NCI-H510A treated with DMSO at 0.1 percent for 48 hours (cell line): ENCODE measurements at regions not wholly inside any gene's neighbourhood (a gene's known extent, or its start where the extent isn't known, plus 50 kb on each side); places are given as distances from the start of the nearest gene placed in this dataset.

Experiments
- DNase-seq: peaks from one replicate; lab custom pipeline; 2025; lab: John Stamatoyannopoulos, UW

- DNase-seq = no peak
These were observed 189.3 kb upstream of the ARG1 start for GRCh38 chr6:131383421-131384411.

GRCh38 chr6:131387562-131388447, 185.2 kb upstream of the ARG1 start:
- no peak for DNase-seq

- no peak for DNase-seq
These were observed 182.7 kb upstream of the ARG1 start for GRCh38 chr6:131390322-131390721.

GRCh38 chr6:131391116-131391515, 181.9 kb upstream of the ARG1 start:
- DNase-seq = no peak

GRCh38 chr6:131393433-131393832, 179.6 kb upstream of the ARG1 start:
- no peak for DNase-seq

GRCh38 chr6:131394768-131395432, 178.1 kb upstream of the ARG1 start:
- no peak for DNase-seq

- DNase-seq = no peak
These were observed 174.8 kb upstream of the ARG1 start for GRCh38 chr6:131398176-131398575.

GRCh38 chr6:131399433-131399832, 173.6 kb upstream of the ARG1 start:
- no peak for DNase-seq

GRCh38 chr6:131400054-131400778, 172.8 kb upstream of the ARG1 start:
- DNase-seq = no peak

- DNase-seq = no peak
These were observed 172.1 kb upstream of the ARG1 start for GRCh38 chr6:131400779-131401496.

- DNase-seq = no peak
These were observed 164.2 kb upstream of the ARG1 start for GRCh38 chr6:131408811-131409210.

- no peak for DNase-seq
These were observed 162.2 kb upstream of the ARG1 start for GRCh38 chr6:131410785-131411184.

- DNase-seq = no peak
These were observed 159.8 kb upstream of the ARG1 start for GRCh38 chr6:131412960-131413830.

GRCh38 chr6:131413831-131414191, 159.2 kb upstream of the ARG1 start:
- no peak for DNase-seq

- no peak for DNase-seq
These were observed 158.1 kb upstream of the ARG1 start for GRCh38 chr6:131414956-131415355.

GRCh38 chr6:131418441-131418840, 154.6 kb upstream of the ARG1 start:
- DNase-seq = no peak

- no peak for DNase-seq
These were observed 153.3 kb upstream of the ARG1 start for GRCh38 chr6:131419702-131420101.

- DNase-seq = no peak
These were observed 149.0 kb upstream of the ARG1 start for GRCh38 chr6:131424016-131424415.

- DNase-seq = no peak
These were observed 148.6 kb upstream of the ARG1 start for GRCh38 chr6:131424475-131424874.
